ENCODE measurements at regions not wholly inside any gene's neighbourhood (a gene's known extent, or its start where the extent isn't known, plus 50 kb on each side); places are given as distances from the start of the nearest gene placed in this dataset.

GRCh38 chr13:33918199-33918932 is 100.4 kb downstream of the RFC3 start:
- no peak overlapping the region for H3K27ac ChIP-seq (ENCODE audit: insufficient read depth, low read depth, low read length)
- no peak overlapping the region for H3K9ac ChIP-seq (replicated peaks; ENCODE audit: extremely low read depth, insufficient read depth, low read length)
- intact Hi-C loops (cut with micrococcal nuclease), result no loop called here
- CTCF ChIA-PET, result interaction anchor here (0.8 to 1.6 kb wide), 5 partner anchors 12 to 1245 kb away, joined by 3 to 5 read pairs (median 4); no protein-coding TSS in a partner anchor
- H4K20me1 ChIP-seq (replicated peaks; ENCODE audit: control insufficient read depth, extremely low read depth, insufficient read depth, low read length), result no peaks in the 10 kb centered on the region
- dilution Hi-C loops (cut with MboI; ENCODE audit: extremely low pct_ligation_motif_present, low sequenced_read_pairs), result no loop called here
- FAIRE-seq (peak; percentile 90), DNase-seq (ENCODE audit: low read depth, low spot score) (peak; percentile 28)
- no peaks in the 10 kb centered on the region for H3K36me3 ChIP-seq (ENCODE audit: control insufficient read depth in 2 of 2, extremely low read depth in 1 of 2, insufficient read depth in 2 of 2, low read length in 2 of 2)
- peak overlapping the region; percentile 64 for H2AFZ ChIP-seq (ENCODE audit: low read depth, low read length)
- H3K4me1 ChIP-seq (ENCODE audit: control insufficient read depth, extremely low read depth, insufficient read depth, low read length), result peaks cover 7% of the 10 kb centered on the region
- H3K9me3 ChIP-seq (replicated peaks; ENCODE audit: control insufficient read depth, insufficient read depth, low read length), result no peaks in the 10 kb centered on the region
- H3K9me1 ChIP-seq (replicated peaks; ENCODE audit: control insufficient read depth, extremely low read depth, insufficient read depth, low read length), result no peaks in the 10 kb centered on the region
- TF ChIP-seq FOS (IDR thresholded peaks at IDR 0.05; ENCODE audit: borderline replicate concordance, insufficient read depth, low read length) (peak; percentile 43), GATA2 (IDR thresholded peaks at IDR 0.05; ENCODE audit: insufficient read depth, insufficient read length, low read depth, low read length) (no peak)
- no peaks in the 10 kb centered on the region for H3K27me3 ChIP-seq (ENCODE audit: control insufficient read depth in 2 of 2, insufficient read depth in 2 of 2, low read length in 2 of 2)
- BruUV-seq (replicated peaks), result no TSS peak
- POLR2A ChIA-PET, result no interaction called here
- H3K4me3 ChIP-seq (replicated peaks in 1 of 3; ENCODE audit: insufficient read depth in 1 of 3, low read depth in 1 of 3, low read length in 3 of 3), result no peak overlapping the region
- peak overlapping the region; percentile 35 for H3K4me2 ChIP-seq (ENCODE audit: insufficient read depth, low read length)
- no peaks in the 10 kb centered on the region for H3K79me2 ChIP-seq (ENCODE audit: control insufficient read depth, insufficient read depth, low read length)

- no peak overlapping the region for H3K27ac ChIP-seq (ENCODE audit: insufficient read depth, low read depth, low read length)
- ChIA-PET CTCF (interaction anchor here (1.0 kb wide), 1 partner anchor 119 kb away, joined by 5 read pairs; no protein-coding TSS in a partner anchor), POLR2A (no interaction called here)
- H3K4me3 ChIP-seq (replicated peaks in 1 of 3; ENCODE audit: insufficient read depth in 1 of 3, low read depth in 1 of 3, low read length in 3 of 3), result no peak overlapping the region
- H3K4me2 ChIP-seq (ENCODE audit: insufficient read depth, low read length), result no peak overlapping the region
- FAIRE-seq (no peak), DNase-seq (ENCODE audit: low read depth, low spot score) (no peak)
- H3K79me2 ChIP-seq (ENCODE audit: control insufficient read depth, insufficient read depth, low read length), result no peaks in the 10 kb centered on the region
- no peaks in the 10 kb centered on the region for H3K36me3 ChIP-seq (ENCODE audit: control insufficient read depth in 2 of 2, extremely low read depth in 1 of 2, insufficient read depth in 2 of 2, low read length in 2 of 2)
- H3K9me1 ChIP-seq (replicated peaks; ENCODE audit: control insufficient read depth, extremely low read depth, insufficient read depth, low read length), result no peaks in the 10 kb centered on the region
- dilution Hi-C loops (cut with MboI; ENCODE audit: extremely low pct_ligation_motif_present, low sequenced_read_pairs) (no loop called here), intact Hi-C loops (cut with micrococcal nuclease) (no loop called here)
- no peak overlapping the region for H3K9ac ChIP-seq (replicated peaks; ENCODE audit: extremely low read depth, insufficient read depth, low read length)
- H3K4me1 ChIP-seq (ENCODE audit: control insufficient read depth, extremely low read depth, insufficient read depth, low read length), result peaks cover 7% of the 10 kb centered on the region
- H4K20me1 ChIP-seq (replicated peaks; ENCODE audit: control insufficient read depth, extremely low read depth, insufficient read depth, low read length), result no peaks in the 10 kb centered on the region
- H3K9me3 ChIP-seq (replicated peaks; ENCODE audit: control insufficient read depth, insufficient read depth, low read length), result no peaks in the 10 kb centered on the region
- BruUV-seq (replicated peaks), result no TSS peak
- H2AFZ ChIP-seq (ENCODE audit: low read depth, low read length), result no peak overlapping the region
- no peaks in the 10 kb centered on the region for H3K27me3 ChIP-seq (ENCODE audit: control insufficient read depth in 2 of 2, insufficient read depth in 2 of 2, low read length in 2 of 2)
- TF ChIP-seq GATA2 (IDR thresholded peaks at IDR 0.05; ENCODE audit: insufficient read depth, insufficient read length, low read depth, low read length) (no peak), MAX (IDR thresholded peaks at IDR 0.05; ENCODE audit: insufficient read depth, insufficient read length) (no peak), POLR2A (IDR thresholded peaks at IDR 0.05; ENCODE audit: low read depth, low read length) (no peak), CTCF (IDR thresholded peaks at IDR 0.05; ENCODE audit: extremely low read depth in 1 of 2, insufficient read depth in 1 of 2, low read depth in 1 of 2, low read length in 2 of 2) (no peak), JUN (IDR thresholded peaks at IDR 0.05; ENCODE audit: borderline replicate concordance, insufficient read depth, insufficient read length, low read depth) (no peak), MYC (IDR thresholded peaks at IDR 0.05; ENCODE audit: low read depth, low read length) (no peak), FOS (IDR thresholded peaks at IDR 0.05; ENCODE audit: borderline replicate concordance, insufficient read depth, low read length) (no peak), EZH2 (IDR thresholded peaks at IDR 0.05; ENCODE audit: borderline replicate concordance, low read depth, low read length, severe bottlenecking) (no peak)
Observed at GRCh38 chr13:33919120-33919519, 101.2 kb downstream of the RFC3 start.
